ENCODE measurements at regions not wholly inside any gene's neighbourhood (a gene's known extent, or its start where the extent isn't known, plus 50 kb on each side); places are given as distances from the start of the nearest gene placed in this dataset.

DNA sequence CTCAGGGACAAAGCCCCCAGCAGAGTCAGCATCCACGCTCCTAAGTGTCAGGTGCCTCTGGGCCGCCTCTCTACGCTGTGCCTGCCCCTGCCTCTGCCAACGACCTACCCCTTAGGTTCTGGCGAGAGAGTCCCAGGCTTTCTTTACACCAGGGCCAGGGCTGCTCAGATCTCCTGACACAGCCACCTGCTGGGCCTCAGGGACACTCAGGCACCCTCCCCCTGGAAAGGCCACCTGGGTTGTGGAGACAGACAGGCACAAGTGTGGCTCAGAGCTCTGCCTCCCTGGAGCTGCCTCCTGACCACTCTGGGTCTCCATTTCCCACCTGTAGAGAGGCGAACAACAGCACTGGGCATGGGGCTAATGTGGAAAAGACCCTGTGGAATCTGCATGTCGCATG, 90.0 kb upstream of the ADRA2C start:
- TF ChIP-seq, protein P1, sequence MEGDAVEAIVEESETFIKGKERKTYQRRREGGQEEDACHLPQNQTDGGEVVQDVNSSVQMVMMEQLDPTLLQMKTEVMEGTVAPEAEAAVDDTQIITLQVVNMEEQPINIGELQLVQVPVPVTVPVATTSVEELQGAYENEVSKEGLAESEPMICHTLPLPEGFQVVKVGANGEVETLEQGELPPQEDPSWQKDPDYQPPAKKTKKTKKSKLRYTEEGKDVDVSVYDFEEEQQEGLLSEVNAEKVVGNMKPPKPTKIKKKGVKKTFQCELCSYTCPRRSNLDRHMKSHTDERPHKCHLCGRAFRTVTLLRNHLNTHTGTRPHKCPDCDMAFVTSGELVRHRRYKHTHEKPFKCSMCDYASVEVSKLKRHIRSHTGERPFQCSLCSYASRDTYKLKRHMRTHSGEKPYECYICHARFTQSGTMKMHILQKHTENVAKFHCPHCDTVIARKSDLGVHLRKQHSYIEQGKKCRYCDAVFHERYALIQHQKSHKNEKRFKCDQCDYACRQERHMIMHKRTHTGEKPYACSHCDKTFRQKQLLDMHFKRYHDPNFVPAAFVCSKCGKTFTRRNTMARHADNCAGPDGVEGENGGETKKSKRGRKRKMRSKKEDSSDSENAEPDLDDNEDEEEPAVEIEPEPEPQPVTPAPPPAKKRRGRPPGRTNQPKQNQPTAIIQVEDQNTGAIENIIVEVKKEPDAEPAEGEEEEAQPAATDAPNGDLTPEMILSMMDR (IDR thresholded peaks at IDR 0.05; ENCODE audit: insufficient read depth, low read length, severe bottlenecking) = no peak
- no peaks in the 10 kb centered on the region for H3K36me3 ChIP-seq (ENCODE audit: control insufficient read depth, insufficient read depth, low read length)
- H3K27me3 ChIP-seq (ENCODE audit: control insufficient read depth, insufficient read depth, low read length) = no peaks in the 10 kb centered on the region
- no peak for FAIRE-seq
- DNase-seq (ENCODE audit: low read depth) = no peak
- H3K4me3 ChIP-seq (ENCODE audit: low read depth, low read length) = no peak overlapping the region

DNA sequence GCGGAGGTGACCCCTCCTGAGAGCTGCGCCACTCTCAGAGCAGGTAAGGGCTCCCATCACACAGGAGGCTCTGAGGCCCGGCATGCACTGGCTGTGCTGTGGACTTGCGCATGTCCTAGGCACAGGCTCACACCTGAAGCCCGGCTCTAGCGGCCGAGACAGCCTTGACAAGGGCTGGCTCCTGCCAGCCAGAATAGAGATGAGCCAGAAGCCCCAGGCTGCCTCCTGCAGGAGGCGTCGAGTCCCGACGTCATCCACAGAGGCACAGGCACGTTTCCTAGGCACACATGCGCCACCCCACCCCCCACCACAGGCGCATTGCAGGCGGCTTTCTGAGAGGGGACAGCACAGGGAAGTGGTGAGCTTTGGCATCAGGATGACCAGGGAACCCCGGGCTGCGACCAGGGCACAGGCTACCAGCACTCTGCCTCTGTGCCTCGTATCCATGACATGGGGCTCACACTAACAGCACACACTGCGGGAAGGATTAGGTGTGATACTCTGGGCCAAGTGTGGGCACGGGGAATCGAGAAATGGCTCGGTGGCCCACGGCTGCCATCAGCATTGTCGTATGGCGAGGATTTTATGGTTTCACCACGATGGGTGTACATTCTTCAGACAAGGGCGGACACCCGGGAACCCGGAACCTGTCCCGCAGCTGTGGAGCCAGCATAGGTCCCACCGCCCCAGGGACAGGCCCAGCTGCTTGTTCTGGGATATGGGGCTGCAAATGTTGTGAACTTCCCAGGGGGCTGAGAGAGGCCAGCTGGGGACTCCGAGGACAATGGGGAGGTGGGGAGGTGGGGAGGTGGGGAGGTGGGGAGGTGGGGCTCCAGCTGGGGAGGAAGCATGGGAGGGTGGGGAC, 90.7 kb upstream of the ADRA2C start:
- no peaks in the 10 kb centered on the region for H3K27me3 ChIP-seq (ENCODE audit: control insufficient read depth, insufficient read depth, low read length)
- TF ChIP-seq, protein P1 (IDR thresholded peaks at IDR 0.05; ENCODE audit: insufficient read depth, low read length, severe bottlenecking) = no peak

DNA sequence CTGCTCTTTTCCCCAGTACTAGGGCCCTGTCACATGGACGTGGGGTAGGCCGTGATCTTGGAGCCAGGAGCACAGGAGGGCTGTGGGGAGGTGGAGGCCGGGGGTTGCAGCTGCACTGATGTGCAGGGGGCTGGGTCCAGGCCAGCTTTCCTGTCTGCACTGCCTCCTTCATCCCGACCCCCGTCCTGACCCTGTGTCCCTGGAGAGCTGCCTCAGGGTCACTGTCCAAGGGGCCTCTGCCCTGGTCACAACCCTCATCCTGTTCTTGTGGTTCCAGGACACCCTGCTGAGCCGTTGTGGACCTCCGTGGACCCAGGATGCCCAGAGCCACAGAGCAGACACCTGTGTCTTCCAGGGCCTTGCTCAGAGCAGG, 91.7 kb upstream of the ADRA2C start:
- no peaks in the 10 kb centered on the region for H3K27me3 ChIP-seq (ENCODE audit: control insufficient read depth, insufficient read depth, low read length)
- TF ChIP-seq, protein P1 (IDR thresholded peaks at IDR 0.05; ENCODE audit: insufficient read depth, low read length, severe bottlenecking) = no peak
- H3K4me3 ChIP-seq (ENCODE audit: low read depth, low read length) = no peak overlapping the region
- no peak for FAIRE-seq
- no peaks in the 10 kb centered on the region for H3K36me3 ChIP-seq (ENCODE audit: control insufficient read depth, insufficient read depth, low read length)
- no peak for DNase-seq (ENCODE audit: low read depth)

More for the DNA sequence above, 90.7 kb upstream of the ADRA2C start:
- no peak for FAIRE-seq
- DNase-seq (ENCODE audit: low read depth) = no peak
- H3K4me3 ChIP-seq (ENCODE audit: low read depth, low read length) = no peak overlapping the region
- H3K36me3 ChIP-seq (ENCODE audit: control insufficient read depth, insufficient read depth, low read length) = no peaks in the 10 kb centered on the region

DNA sequence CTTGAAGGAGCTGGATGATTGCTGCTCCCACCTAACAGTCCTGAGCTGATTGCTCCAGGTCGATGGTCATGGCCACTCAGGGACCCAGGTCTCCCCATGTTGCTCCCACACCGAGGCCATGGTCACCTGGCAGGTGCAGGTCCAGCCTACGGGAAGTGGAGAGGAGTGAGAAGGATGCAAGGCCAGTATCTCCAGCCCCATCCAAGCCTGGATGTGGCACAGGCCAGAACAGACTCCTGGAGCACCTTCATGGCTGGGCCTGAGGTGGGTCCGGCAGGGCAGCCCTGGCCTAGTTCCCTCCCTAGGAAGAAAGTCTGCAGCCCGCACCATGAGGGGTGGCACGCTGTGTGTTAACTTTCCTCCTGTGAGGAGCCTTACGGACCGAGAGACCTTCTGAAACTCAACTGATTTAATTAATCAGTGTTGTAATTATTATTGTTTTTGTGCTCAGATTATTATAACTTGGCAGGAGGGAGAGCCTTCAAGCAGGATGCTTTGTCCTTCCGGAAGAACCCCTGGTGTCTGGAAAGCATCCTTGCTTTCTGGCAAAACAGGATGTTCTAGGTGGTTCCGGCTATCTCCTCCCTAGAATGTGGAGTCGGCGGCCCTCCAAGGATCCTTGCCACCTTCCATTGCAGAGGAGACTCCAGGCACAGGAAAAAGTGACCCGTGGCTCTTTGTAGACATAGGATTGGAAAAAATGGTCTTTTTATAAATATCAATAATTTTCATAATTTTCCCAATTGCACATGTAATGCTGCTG, 92.3 kb upstream of the ADRA2C start:
- H3K36me3 ChIP-seq (ENCODE audit: control insufficient read depth, insufficient read depth, low read length) = no peaks in the 10 kb centered on the region
- no peaks in the 10 kb centered on the region for H3K27me3 ChIP-seq (ENCODE audit: control insufficient read depth, insufficient read depth, low read length)
- FAIRE-seq (no peak), DNase-seq (ENCODE audit: low read depth) (no peak)
- TF ChIP-seq, protein P1 (IDR thresholded peaks at IDR 0.05; ENCODE audit: insufficient read depth, low read length, severe bottlenecking) = no peak
- no peak overlapping the region for H3K4me3 ChIP-seq (ENCODE audit: low read depth, low read length)

DNA sequence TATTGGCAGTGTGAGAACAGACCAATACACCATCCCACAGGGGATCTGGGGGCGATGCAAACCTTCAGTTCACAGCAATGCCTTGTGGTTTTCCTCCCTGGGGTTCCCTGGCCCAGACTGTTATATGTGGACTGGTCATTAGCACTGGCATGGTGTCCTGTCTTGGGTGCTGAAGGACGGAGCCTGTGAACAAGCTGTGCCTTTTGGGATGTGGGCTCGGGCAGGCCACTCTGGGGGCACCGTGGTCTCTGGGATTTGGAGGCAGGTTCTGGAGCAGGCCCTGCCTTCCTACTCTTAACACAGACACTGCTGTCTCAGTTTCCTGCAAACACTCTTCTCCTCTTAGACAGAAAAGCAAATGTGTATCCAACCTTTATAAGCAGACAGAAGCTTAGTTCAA, 93.0 kb upstream of the ADRA2C start:
- Histone ChIP-seq H3K4me3 (ENCODE audit: low read depth, low read length) (no peak overlapping the region), H3K27me3 (ENCODE audit: control insufficient read depth, insufficient read depth, low read length) (no peaks in the 10 kb centered on the region), H3K36me3 (ENCODE audit: control insufficient read depth, insufficient read depth, low read length) (no peaks in the 10 kb centered on the region)
- FAIRE-seq (no peak), DNase-seq (ENCODE audit: low read depth) (no peak)
- TF ChIP-seq, protein P1 (IDR thresholded peaks at IDR 0.05; ENCODE audit: insufficient read depth, low read length, severe bottlenecking) = no peak

Measured in bronchial epithelial cell (primary cell).